Kasumi-1 (cell line): ENCODE measurements at regions not wholly inside any gene's neighbourhood (a gene's known extent, or its start where the extent isn't known, plus 50 kb on each side); places are given as distances from the start of the nearest gene placed in this dataset.
A peak's percentile ranks its signal among the peaks of the same experiment; 100 is the strongest.
"Not testable (repeated sequence)": the region's sequence is repeated elsewhere in the genome, so short reads cannot be mapped to it uniquely, and the experiment has no call there.

Experiments
- DNase-seq, 2 experiments: peaks; one replicate each; lab custom pipeline; 2025; lab: John Stamatoyannopoulos, UW

DNA sequence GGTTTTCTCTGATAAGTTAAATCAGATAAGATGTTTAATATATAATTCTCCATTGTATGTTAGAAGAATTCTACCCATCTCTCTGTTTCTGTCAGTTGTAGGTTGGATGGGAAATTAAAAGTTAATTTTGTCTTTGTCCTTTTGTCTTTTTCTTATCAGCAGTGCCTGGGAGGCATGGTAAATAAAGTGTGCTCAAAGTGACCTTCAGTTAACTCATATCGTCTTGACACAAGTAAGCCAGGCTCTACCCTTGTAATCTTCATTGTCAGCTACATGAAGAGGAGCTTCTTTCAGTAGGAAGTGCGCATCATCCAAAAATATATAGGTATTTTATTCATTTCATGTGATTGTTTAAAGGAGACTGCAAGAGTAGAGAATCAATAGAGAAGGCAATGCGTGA lies 138.9 kb upstream of the NRIP1 start:
- DNase-seq: no peak

GRCh38 chr21:15204140-15204969 lies 139.6 kb upstream of the NRIP1 start:
- DNase-seq: no peak

DNA sequence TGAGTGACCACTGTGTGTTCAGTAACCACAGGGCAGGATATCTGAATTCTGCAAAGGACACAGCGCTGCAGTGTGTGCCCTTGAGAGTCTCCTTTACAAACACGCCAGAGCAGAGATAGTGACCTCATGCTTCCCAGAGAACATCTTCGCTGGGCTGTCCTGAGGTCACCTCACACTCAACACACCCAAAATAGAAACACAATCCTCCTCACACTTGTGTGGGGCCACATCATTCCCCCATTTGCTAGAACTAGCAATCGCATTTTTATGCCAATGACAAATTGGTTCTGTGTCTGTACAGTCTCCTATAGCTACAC lies 140.1 kb upstream of the NRIP1 start:
- no peak for DNase-seq

DNA sequence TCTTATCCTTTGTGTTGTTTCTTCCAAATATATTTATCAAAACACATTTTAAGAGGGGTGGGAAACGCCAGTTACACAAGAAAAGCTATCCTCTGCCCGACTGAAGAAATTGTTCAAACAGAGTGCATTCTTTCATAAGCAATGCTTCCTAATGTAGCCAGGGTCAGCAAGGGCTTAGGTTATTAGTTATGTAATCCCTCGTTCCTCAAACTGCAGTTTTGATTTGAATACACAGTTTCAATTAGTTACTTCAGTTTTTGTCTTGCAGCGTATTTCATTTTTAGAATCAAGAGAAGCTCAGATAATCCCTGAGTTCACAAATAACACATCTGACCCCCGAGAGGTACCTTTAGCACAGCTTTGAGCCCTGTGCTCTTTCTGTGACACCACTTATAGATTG lies 141.7 kb upstream of the NRIP1 start:
- DNase-seq: no peak

DNA sequence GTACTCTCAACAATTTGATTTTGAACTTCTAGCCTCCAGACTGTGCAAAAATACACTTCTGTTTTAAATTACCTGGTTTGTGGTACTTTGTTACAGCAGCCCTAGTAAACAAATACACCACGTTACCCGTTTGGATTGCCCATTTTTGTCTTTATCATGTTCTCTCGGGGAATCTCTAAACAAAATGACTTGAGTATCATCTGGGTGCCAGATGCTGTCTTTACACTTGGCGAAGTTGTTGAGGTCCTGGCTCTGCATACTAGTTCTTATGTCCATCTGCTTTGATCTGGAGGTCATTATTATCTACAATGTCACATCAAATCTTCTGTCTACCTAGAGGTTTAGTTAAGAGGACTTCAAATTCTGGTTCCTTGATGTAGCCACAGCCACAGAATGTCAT lies 142.4 kb upstream of the NRIP1 start:
- no peak for DNase-seq

DNA sequence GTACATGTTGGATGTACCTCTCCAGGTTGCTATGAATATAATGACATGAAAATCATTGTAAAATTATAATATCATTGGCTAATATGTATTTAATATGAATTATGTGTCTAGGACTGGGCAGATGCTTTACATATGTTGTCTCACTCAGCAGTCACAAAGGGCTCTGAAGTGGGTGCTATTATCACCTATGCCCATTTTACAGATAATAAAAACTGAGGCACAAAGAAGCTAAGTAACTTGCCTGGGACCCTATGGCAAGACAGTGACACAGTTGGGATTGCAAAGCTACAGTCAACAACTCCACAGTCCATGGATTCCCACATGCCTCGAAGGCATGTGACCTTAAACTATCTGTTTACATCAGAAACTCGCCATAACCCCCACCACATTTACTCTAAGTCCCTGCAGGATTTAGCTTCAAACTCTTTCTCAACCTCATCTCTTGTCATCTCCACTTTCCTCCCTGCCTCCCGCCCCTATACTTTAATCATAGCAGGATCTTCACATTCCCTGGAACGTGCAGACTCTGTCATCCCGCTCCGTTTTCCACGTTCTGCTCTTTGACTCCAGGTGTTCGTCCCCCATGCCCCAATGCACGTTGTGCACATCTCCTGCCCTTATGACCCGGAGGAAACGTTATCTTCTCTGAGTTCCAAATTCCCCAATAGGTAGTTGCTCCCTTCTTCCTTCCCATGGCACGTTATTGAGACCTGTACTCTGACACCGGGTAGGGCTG lies 143.0 kb upstream of the NRIP1 start:
- DNase-seq: no peak

- no peak for DNase-seq
Observed at GRCh38 chr21:15208786-15209185, 144.0 kb upstream of the NRIP1 start.

DNA sequence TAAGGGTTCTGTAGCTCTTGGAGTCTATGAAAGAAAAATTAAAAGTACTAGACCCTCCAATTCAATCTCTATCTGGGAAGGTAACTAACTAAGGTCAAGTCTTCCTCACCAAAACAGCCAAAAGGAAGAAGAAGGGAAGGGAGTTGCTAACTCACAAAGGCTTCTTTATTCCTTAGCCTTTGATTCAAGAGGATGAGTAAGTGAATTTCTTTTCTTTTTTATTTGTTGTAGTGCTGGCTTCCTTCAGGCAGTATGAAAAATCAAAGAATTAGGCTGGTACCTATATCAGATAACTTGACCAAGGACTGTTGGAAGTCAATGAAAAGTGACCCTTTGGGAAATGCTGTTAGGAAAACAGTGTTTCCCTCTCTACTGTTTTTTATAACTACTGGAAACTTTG lies 144.4 kb upstream of the NRIP1 start:
- no peak for DNase-seq

GRCh38 chr21:15210235-15210678 lies 145.5 kb upstream of the NRIP1 start:
- no peak for DNase-seq

DNA sequence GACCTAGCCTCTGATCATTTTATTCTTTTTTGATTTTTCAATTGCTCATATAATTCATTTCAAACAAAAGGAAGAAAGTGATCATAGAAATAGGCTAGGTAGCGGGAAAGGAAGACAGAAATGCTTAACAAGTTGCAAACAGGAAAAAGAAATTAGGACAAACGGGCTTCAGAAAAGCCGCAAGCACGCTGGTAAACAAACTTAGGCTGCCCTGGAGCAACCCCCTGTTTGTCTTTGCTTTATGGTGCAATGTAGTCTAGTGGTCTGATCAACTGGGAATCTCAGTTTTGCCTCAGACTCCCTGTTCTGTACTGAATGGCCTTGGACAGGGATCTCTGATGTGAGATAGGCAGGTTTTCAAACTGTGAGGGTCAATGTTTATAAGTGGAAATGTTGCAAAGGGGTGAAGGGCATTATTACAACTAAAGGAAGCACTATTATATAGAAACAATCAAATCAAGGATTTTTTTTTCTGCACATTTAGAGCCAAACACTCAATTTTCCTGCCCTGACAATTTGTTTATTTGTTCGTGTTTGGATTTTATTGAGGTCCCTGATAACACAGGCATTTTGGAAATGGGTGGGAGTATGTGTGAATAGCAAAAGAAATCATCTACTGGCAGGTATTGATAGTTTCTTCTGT lies 146.8 kb upstream of the NRIP1 start:
- no peak for DNase-seq

DNA sequence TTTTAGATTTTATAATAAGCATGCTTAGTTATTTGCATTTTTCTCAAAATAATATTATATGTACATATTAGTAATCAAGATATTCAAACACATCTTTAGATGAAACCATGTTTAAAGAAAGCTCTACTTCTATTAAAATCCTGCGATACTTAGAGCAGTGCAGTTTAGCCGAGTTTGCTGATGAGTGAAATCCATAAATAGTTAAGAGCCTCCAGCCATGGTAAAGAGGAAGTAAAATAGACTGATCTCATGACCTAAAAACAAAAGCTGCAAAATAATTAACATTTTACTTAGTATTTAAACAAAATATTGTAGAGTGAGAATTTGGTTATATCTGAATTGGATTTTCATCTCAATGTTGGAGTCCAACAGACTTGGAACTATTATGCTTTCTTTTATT lies 147.4 kb upstream of the NRIP1 start:
- DNase-seq: peak; percentile 62 to 68

GRCh38 chr21:15218476-15218875 lies 153.7 kb upstream of the NRIP1 start:
- not testable (repeated sequence) for DNase-seq

GRCh38 chr21:15219039-15219438 lies 154.2 kb upstream of the NRIP1 start:
- peak in 1 of 2 experiments; percentile 14 for DNase-seq

DNA sequence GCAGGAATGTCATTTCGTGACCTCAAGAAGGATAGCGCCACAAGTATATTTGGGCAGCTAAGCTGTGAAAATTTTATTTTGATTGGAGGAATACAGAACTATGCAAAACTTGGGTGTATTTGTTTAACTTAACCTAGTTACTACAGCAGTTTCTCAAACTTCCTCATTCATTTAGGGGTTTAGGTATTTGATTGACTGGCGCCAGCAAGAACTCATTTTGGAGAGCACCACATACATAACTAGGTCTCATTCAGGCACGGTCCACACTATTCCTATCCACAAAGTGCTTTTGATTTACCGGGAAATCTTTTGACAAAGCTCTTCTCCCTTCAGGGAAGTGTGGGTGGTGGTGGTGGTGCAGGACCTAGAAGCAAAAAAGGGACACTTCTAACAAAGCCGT lies 155.1 kb upstream of the NRIP1 start:
- DNase-seq: peak; percentile 17 to 18

GRCh38 chr21:15221799-15222386 lies 157.1 kb upstream of the NRIP1 start:
- peak; percentile 18 to 19 for DNase-seq

GRCh38 chr21:15222707-15223106 lies 157.9 kb upstream of the NRIP1 start:
- DNase-seq: no peak

GRCh38 chr21:15224346-15225086 lies 159.7 kb upstream of the NRIP1 start:
- no peak for DNase-seq

GRCh38 chr21:15227919-15228318 lies 163.1 kb upstream of the NRIP1 start:
- DNase-seq: no peak

GRCh38 chr21:15229390-15229789 lies 164.6 kb upstream of the NRIP1 start:
- no peak for DNase-seq

GRCh38 chr21:15233611-15234010 lies 168.8 kb upstream of the NRIP1 start:
- DNase-seq: no peak

DNA sequence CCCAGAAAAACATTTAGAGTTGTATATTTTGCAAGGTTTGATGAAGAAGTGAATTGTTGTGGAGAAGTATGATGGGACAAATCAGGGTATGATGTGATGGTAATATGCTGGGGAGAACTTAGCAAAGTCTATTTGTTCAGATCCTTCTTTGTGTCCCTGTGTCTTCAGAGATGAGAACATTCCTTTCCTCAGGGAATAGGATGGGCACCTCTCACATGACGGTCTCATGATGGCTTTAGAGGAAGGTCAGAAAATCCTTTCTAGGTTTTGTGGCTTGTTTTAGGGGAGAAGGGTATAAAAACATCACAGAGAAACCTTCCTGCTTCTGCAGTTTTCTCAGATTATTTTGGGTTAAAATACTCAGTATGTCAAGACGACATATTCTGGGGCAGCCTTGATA lies 171.3 kb upstream of the NRIP1 start:
- DNase-seq: no peak

DNA sequence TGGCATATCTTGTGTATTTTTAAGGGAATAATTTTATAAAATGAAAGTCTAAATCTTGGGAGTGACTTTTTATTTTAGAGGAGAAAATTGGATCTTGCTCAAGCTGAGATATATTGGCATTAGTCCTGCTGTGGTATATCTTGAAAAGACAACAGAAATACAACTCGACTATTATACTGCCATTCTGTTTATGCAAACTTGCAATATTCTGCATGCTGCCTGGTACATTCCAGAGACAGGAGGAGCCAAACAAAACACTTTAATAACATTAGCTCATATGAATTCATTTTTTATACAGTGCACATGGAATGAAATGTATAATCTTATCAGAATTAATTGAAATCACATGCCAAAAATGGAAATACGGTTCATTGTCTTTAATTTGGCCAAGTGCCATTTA lies 176.0 kb upstream of the NRIP1 start:
- no peak for DNase-seq
